ENCODE measurements at regions not wholly inside any gene's neighbourhood (a gene's known extent, or its start where the extent isn't known, plus 50 kb on each side); places are given as distances from the start of the nearest gene placed in this dataset.

GRCh38 chr15:37572401-37572800 lies 362.0 kb upstream of the TMCO5A start:
- Histone ChIP-seq H3K9me3 (ENCODE audit: low read length) (no peaks in the 10 kb centered on the region), H3K36me3 (ENCODE audit: insufficient read depth, low read length) (no peaks in the 10 kb centered on the region), H4K20me1 (ENCODE audit: insufficient read depth, low read length) (no peaks in the 10 kb centered on the region), H3K4me1 (ENCODE audit: insufficient read depth, low read length, severe bottlenecking) (no peaks in the 10 kb centered on the region), H3K4me2 (ENCODE audit: low read length) (no peak overlapping the region), H3K9me2 (ENCODE audit: low read depth, low read length) (no peaks in the 10 kb centered on the region), H3K4me3 (ENCODE audit: low read depth, low read length, poor library complexity, severe bottlenecking) (no peak overlapping the region), H3K79me2 (ENCODE audit: insufficient read depth, low read length) (no peaks in the 10 kb centered on the region), H3K9ac (ENCODE audit: low read length) (no peak overlapping the region), H3K27ac (ENCODE audit: low read depth, low read length, poor library complexity, severe bottlenecking) (no peak overlapping the region), H2AFZ (ENCODE audit: low read length) (no peak overlapping the region), H3F3A (ENCODE audit: insufficient read depth, low read length) (no peaks in the 10 kb centered on the region), H3K27me3 (ENCODE audit: insufficient read depth, low read length) (no peaks in the 10 kb centered on the region)
- TF ChIP-seq CTCF (IDR thresholded peaks at IDR 0.05; ENCODE audit: low read length) (no peak), EZH2 (IDR thresholded peaks at IDR 0.05; ENCODE audit: borderline replicate concordance, low read length) (no peak)

GRCh38 chr15:37574985-37575384 lies 359.5 kb upstream of the TMCO5A start:
- TF ChIP-seq CTCF (IDR thresholded peaks at IDR 0.05; ENCODE audit: low read length) (no peak), EZH2 (IDR thresholded peaks at IDR 0.05; ENCODE audit: borderline replicate concordance, low read length) (no peak)
- Histone ChIP-seq H3K4me2 (ENCODE audit: low read length) (no peak overlapping the region), H2AFZ (ENCODE audit: low read length) (no peak overlapping the region), H3K4me3 (ENCODE audit: low read depth, low read length, poor library complexity, severe bottlenecking) (no peak overlapping the region), H4K20me1 (ENCODE audit: insufficient read depth, low read length) (no peaks in the 10 kb centered on the region), H3K9ac (ENCODE audit: low read length) (no peak overlapping the region), H3F3A (ENCODE audit: insufficient read depth, low read length) (no peaks in the 10 kb centered on the region), H3K9me3 (ENCODE audit: low read length) (no peaks in the 10 kb centered on the region), H3K36me3 (ENCODE audit: insufficient read depth, low read length) (no peaks in the 10 kb centered on the region), H3K27me3 (ENCODE audit: insufficient read depth, low read length) (no peaks in the 10 kb centered on the region), H3K9me2 (ENCODE audit: low read depth, low read length) (no peaks in the 10 kb centered on the region), H3K4me1 (ENCODE audit: insufficient read depth, low read length, severe bottlenecking) (no peaks in the 10 kb centered on the region), H3K79me2 (ENCODE audit: insufficient read depth, low read length) (no peaks in the 10 kb centered on the region), H3K27ac (ENCODE audit: low read depth, low read length, poor library complexity, severe bottlenecking) (no peak overlapping the region)

GRCh38 chr15:37576952-37577351 lies 357.5 kb upstream of the TMCO5A start:
- H3K9me2 ChIP-seq (ENCODE audit: low read depth, low read length): no peaks in the 10 kb centered on the region
- no peaks in the 10 kb centered on the region for H3K4me1 ChIP-seq (ENCODE audit: insufficient read depth, low read length, severe bottlenecking)
- H2AFZ ChIP-seq (ENCODE audit: low read length): no peak overlapping the region
- H3K4me3 ChIP-seq (ENCODE audit: low read depth, low read length, poor library complexity, severe bottlenecking): no peak overlapping the region
- H4K20me1 ChIP-seq (ENCODE audit: insufficient read depth, low read length): no peaks in the 10 kb centered on the region
- H3K4me2 ChIP-seq (ENCODE audit: low read length): no peak overlapping the region
- H3K27me3 ChIP-seq (ENCODE audit: insufficient read depth, low read length): no peaks in the 10 kb centered on the region
- H3K27ac ChIP-seq (ENCODE audit: low read depth, low read length, poor library complexity, severe bottlenecking): no peak overlapping the region
- no peaks in the 10 kb centered on the region for H3K36me3 ChIP-seq (ENCODE audit: insufficient read depth, low read length)
- H3K9ac ChIP-seq (ENCODE audit: low read length): no peak overlapping the region
- H3F3A ChIP-seq (ENCODE audit: insufficient read depth, low read length): no peaks in the 10 kb centered on the region
- no peaks in the 10 kb centered on the region for H3K79me2 ChIP-seq (ENCODE audit: insufficient read depth, low read length)
- TF ChIP-seq EZH2 (IDR thresholded peaks at IDR 0.05; ENCODE audit: borderline replicate concordance, low read length) (no peak), CTCF (IDR thresholded peaks at IDR 0.05; ENCODE audit: low read length) (no peak)
- no peaks in the 10 kb centered on the region for H3K9me3 ChIP-seq (ENCODE audit: low read length)
